Neuronal stem cell (in vitro differentiated cells): ENCODE measurements at regions not wholly inside any gene's neighbourhood (a gene's known extent, or its start where the extent isn't known, plus 50 kb on each side); places are given as distances from the start of the nearest gene placed in this dataset.

ENCODE experiments used
- DNase-seq: peaks from one replicate; pipeline ENCODE4 v3.0.0-alpha.2; 2013; ENCODE audit warnings: low spot score
- H2AFZ ChIP-seq: one replicate; pipeline ENCODE4 v1.6.1; 2013; ENCODE audit warnings: mild to moderate bottlenecking, low read length, inconsistent platforms
- H2AK5ac ChIP-seq: 2 replicates; pipeline ENCODE4 v1.6.1; 2013; ENCODE audit warnings: low read depth, mild to moderate bottlenecking, inconsistent platforms, low read length, moderate library complexity, mixed read lengths
- H2BK120ac ChIP-seq: 2 replicates; pipeline ENCODE4 v1.6.1; 2013; ENCODE audit warnings: low read depth, mild to moderate bottlenecking, inconsistent platforms, low read length, moderate library complexity, mixed read lengths
- H2BK12ac ChIP-seq: one replicate; pipeline ENCODE4 v1.6.1; 2013; ENCODE audit warnings: low read length, inconsistent platforms
- H2BK15ac ChIP-seq: 2 replicates; pipeline ENCODE4 v1.6.1; 2013; ENCODE audit warnings: mild to moderate bottlenecking, low read length, inconsistent platforms, mixed read lengths
- H2BK5ac ChIP-seq: one replicate; pipeline ENCODE4 v1.6.1; 2013; ENCODE audit warnings: inconsistent platforms, mild to moderate bottlenecking, low read length, moderate library complexity
- H3K14ac ChIP-seq: one replicate; pipeline ENCODE4 v1.6.1; 2013; ENCODE audit warnings: low read length, inconsistent platforms
- H3K18ac ChIP-seq: 2 replicates; pipeline ENCODE4 v1.6.1; 2013; ENCODE audit warnings: low read length, inconsistent platforms
- H3K23ac ChIP-seq: 2 replicates; pipeline ENCODE4 v1.6.1; 2013; ENCODE audit warnings: low read depth, mild to moderate bottlenecking, mixed read lengths, low read length, inconsistent platforms; ENCODE audit not compliant: poor library complexity
- H3K27ac ChIP-seq: replicated peaks from 3 replicates; pipeline ENCODE4 v1.5.1; 2013; ENCODE audit warnings: low read length, inconsistent platforms
- H3K27me3 ChIP-seq, 3 experiments: 2 replicates each; pipeline ENCODE4 v1.6.1; 2013; ENCODE audit warnings: low read length in 3 of 3, mild to moderate bottlenecking in 2 of 3, inconsistent platforms in 1 of 3, low read depth in 1 of 3, mixed read lengths in 1 of 3, moderate library complexity in 1 of 3; ENCODE audit not compliant: control insufficient read depth in 3 of 3, insufficient read depth in 3 of 3
- H3K36me3 ChIP-seq, 2 donors: replicated peaks in 1 of 2; 2 replicates each; pipeline ENCODE4 v1.6.1; 2013; ENCODE audit warnings: low read length in 2 of 2; ENCODE audit not compliant: control insufficient read depth in 2 of 2, insufficient read depth in 2 of 2
- H3K4ac ChIP-seq: 2 replicates; pipeline ENCODE4 v1.6.1; 2013; ENCODE audit warnings: inconsistent platforms, mild to moderate bottlenecking, low read length, moderate library complexity
- H3K4me1 ChIP-seq, 2 donors: 1 replicate in 1 of 2; 2 replicates in 1 of 2; pipeline ENCODE4 v1.6.1; 2013; ENCODE audit warnings: low read length in 2 of 2, low read depth in 1 of 2; ENCODE audit not compliant: control insufficient read depth in 2 of 2, insufficient read depth in 1 of 2
- H3K4me2 ChIP-seq: one replicate; pipeline ENCODE4 v1.6.1; 2013; ENCODE audit warnings: mild to moderate bottlenecking, low read length, inconsistent platforms; ENCODE audit not compliant: insufficient read depth, poor library complexity, severe bottlenecking
- H3K4me3 ChIP-seq, 2 donors: 2 replicates each; pipeline ENCODE4 v1.5.1; 2013; ENCODE audit warnings: low read length in 2 of 2, mild to moderate bottlenecking in 2 of 2, inconsistent platforms in 1 of 2, moderate library complexity in 1 of 2
- H3K79me1 ChIP-seq: one replicate; pipeline ENCODE4 v1.6.1; 2013; ENCODE audit warnings: low read depth, mild to moderate bottlenecking, inconsistent platforms, low read length, moderate library complexity
- H3K9ac ChIP-seq: one replicate; pipeline ENCODE4 v1.6.1; 2013; ENCODE audit warnings: mild to moderate bottlenecking, low read depth, low read length, inconsistent platforms; ENCODE audit not compliant: poor library complexity
- H3K9me3 ChIP-seq, 2 donors: replicated peaks in 1 of 2; 2 replicates each; pipeline versions ENCODE3 to v1.6.1; 2013; ENCODE audit warnings: low read length in 2 of 2, mild to moderate bottlenecking in 2 of 2, inconsistent platforms in 1 of 2, low read depth in 1 of 2, mixed read lengths in 1 of 2, moderate library complexity in 1 of 2; ENCODE audit not compliant: control insufficient read depth in 2 of 2, insufficient read depth in 1 of 2
- H4K8ac ChIP-seq: one replicate; pipeline ENCODE4 v1.6.1; 2013; ENCODE audit warnings: low read depth, mild to moderate bottlenecking, inconsistent platforms, low read length, moderate library complexity
- H4K91ac ChIP-seq: one replicate; pipeline ENCODE4 v1.6.1; 2013; ENCODE audit warnings: low read length, low read depth, mild to moderate bottlenecking, inconsistent platforms; ENCODE audit not compliant: poor library complexity
- WGBS, 2 donors: extraction: QIAGEN DNeasy Blood & Tissue Kit; methylation state at CpG; one replicate each; pipeline ENCODE4 v1.1.7; 2013; ENCODE audit warnings: missing lambda C conversion rate in 2 of 2, mixed read lengths in 1 of 2; ENCODE audit not compliant: insufficient read length in 2 of 2, insufficient replicate concordance in 1 of 2; ENCODE audit errors: extremely low coverage in 2 of 2; 5-methylcytosine and 5-hydroxymethylcytosine counted together

DNA sequence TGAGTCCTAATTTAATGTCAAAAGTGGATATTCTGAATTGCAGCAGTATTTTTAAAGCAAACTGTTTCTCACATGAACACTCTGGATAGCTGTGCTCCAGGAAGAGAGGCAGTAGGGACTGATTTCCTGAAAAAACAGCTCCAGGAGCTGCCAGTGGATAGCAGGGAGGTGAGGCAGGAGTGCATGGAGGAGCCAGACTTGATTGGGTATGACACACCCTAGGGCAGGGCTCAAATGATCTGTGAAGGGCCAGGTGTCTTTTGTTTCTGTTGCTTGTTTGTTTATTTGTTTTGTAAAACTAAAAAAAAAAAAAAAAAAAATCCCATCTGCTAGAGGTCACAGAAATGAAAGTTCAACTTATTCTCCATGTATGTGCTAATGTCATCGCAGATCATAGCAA lies 83.4 kb downstream of the ADRB2 start:
- H2BK120ac ChIP-seq: no peak overlapping the region
- no peaks in the 10 kb centered on the region for H3K36me3 ChIP-seq
- no peak overlapping the region for H3K4me3 ChIP-seq
- no peak overlapping the region for H2BK12ac ChIP-seq
- no CpG with 5 or more reads among the region's 1 CpG for WGBS, 2 donors
- H3K14ac ChIP-seq: no peak overlapping the region
- H3K4ac ChIP-seq: no peak overlapping the region
- H3K18ac ChIP-seq: no peak overlapping the region
- no peak for DNase-seq
- H3K9ac ChIP-seq: no peak overlapping the region
- no peak overlapping the region for H3K4me2 ChIP-seq
- no peak overlapping the region for H2BK15ac ChIP-seq
- peaks cover 0 to 7% of the 10 kb centered on the region in 2 donors for H3K4me1 ChIP-seq
- no peak overlapping the region for H4K8ac ChIP-seq
- no peak overlapping the region for H2AFZ ChIP-seq
- H3K9me3 ChIP-seq: no peaks in the 10 kb centered on the region
- no peaks in the 10 kb centered on the region for H3K27me3 ChIP-seq
- no peak overlapping the region for H2BK5ac ChIP-seq
- H3K23ac ChIP-seq: no peak overlapping the region
- H3K79me1 ChIP-seq: no peaks in the 10 kb centered on the region
- no peak overlapping the region for H4K91ac ChIP-seq
- H3K27ac ChIP-seq: no peak overlapping the region
- H2AK5ac ChIP-seq: no peak overlapping the region

- no peak overlapping the region for H4K8ac ChIP-seq
- no peak overlapping the region for H2BK15ac ChIP-seq
- H3K23ac ChIP-seq: no peak overlapping the region
- H3K27ac ChIP-seq: no peak overlapping the region
- H2BK5ac ChIP-seq: no peak overlapping the region
- no peaks in the 10 kb centered on the region for H3K27me3 ChIP-seq
- H3K4me1 ChIP-seq: peaks cover 0 to 7% of the 10 kb centered on the region in 2 donors
- H3K18ac ChIP-seq: no peak overlapping the region
- WGBS, 2 donors: no CpG with 5 or more reads among the region's 4 CpGs
- no peak overlapping the region for H2BK12ac ChIP-seq
- H3K9ac ChIP-seq: no peak overlapping the region
- H4K91ac ChIP-seq: no peak overlapping the region
- H3K14ac ChIP-seq: no peak overlapping the region
- H3K4me2 ChIP-seq: no peak overlapping the region
- no peak overlapping the region for H2BK120ac ChIP-seq
- DNase-seq: no peak
- no peaks in the 10 kb centered on the region for H3K79me1 ChIP-seq
- no peaks in the 10 kb centered on the region for H3K9me3 ChIP-seq
- no peak overlapping the region for H2AK5ac ChIP-seq
- H3K4ac ChIP-seq: no peak overlapping the region
- H3K36me3 ChIP-seq: no peaks in the 10 kb centered on the region
- no peak overlapping the region for H2AFZ ChIP-seq
- no peak overlapping the region for H3K4me3 ChIP-seq
Measured at GRCh38 chr5:148910216-148910615, 83.8 kb downstream of the ADRB2 start.

DNA sequence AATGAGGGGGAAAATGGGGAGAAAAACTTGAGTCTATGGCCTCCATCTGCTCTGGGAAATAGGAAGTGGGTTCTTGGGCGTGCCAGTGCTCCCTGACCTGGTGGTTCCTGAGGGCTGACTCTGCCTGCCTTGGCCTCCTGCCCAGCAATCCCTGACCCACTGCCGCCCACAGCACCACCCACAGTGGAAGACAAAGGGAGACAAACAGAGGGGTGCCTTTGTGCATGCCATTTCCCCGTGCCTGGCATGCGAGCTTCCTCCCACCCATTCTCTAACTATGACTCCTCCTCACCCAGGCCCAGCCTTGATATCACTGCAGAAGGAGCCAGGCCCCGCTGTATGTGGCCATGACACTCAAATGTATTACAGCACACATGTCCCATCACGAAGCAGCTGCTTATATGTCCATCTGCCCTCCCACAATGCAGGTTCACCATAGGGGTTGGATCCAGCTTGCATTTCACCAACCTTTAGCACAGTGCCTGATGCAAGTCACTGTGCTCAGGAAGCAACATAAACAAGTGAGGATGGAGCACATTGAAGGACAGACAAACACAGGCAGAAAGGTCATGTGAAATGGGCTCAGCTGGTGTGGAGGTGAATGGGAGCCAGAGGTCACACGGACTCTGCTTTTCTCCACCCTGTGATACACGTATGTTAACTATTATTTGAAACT lies 84.4 kb downstream of the ADRB2 start:
- Histone ChIP-seq H3K4me2 (no peak overlapping the region), H2BK5ac (no peak overlapping the region), H2BK15ac (no peak overlapping the region), H4K8ac (no peak overlapping the region), H2AFZ (no peak overlapping the region), H3K18ac (peak overlapping the region; percentile 11), H3K4me3 (no peak overlapping the region), H2BK120ac (no peak overlapping the region), H2BK12ac (peak overlapping the region; percentile 1), H3K4me1 (peaks cover 0 to 8% of the 10 kb centered on the region in 2 donors), H3K27me3 (no peaks in the 10 kb centered on the region), H3K36me3 (no peaks in the 10 kb centered on the region), H3K9ac (no peak overlapping the region), H3K27ac (no peak overlapping the region), H2AK5ac (peak overlapping the region; percentile 8), H3K4ac (no peak overlapping the region), H3K23ac (peak overlapping the region; percentile 23), H3K79me1 (no peaks in the 10 kb centered on the region), H4K91ac (peak overlapping the region; percentile 23), H3K14ac (no peak overlapping the region), H3K9me3 (no peaks in the 10 kb centered on the region)
- WGBS, 2 donors: no CpG with 5 or more reads among the region's 8 CpGs
- DNase-seq: no peak

GRCh38 chr5:148911386-148911785 lies 85.0 kb downstream of the ADRB2 start:
- H3K4ac ChIP-seq: no peak overlapping the region
- no peaks in the 10 kb centered on the region for H3K9me3 ChIP-seq
- H2BK12ac ChIP-seq: no peak overlapping the region
- no peak overlapping the region for H3K14ac ChIP-seq
- WGBS, 2 donors: no CpG with 5 or more reads among the region's 2 CpGs
- no peak overlapping the region for H3K9ac ChIP-seq
- H3K4me3 ChIP-seq: no peak overlapping the region
- no peak overlapping the region for H3K23ac ChIP-seq
- no peak overlapping the region for H3K18ac ChIP-seq
- no peak overlapping the region for H2BK5ac ChIP-seq
- no peak overlapping the region for H2BK15ac ChIP-seq
- H2AK5ac ChIP-seq: no peak overlapping the region
- H4K8ac ChIP-seq: no peak overlapping the region
- H3K27me3 ChIP-seq: no peaks in the 10 kb centered on the region
- H3K27ac ChIP-seq: no peak overlapping the region
- no peaks in the 10 kb centered on the region for H3K79me1 ChIP-seq
- H3K4me2 ChIP-seq: no peak overlapping the region
- peaks cover 0 to 8% of the 10 kb centered on the region in 2 donors for H3K4me1 ChIP-seq
- no peak overlapping the region for H2BK120ac ChIP-seq
- H3K36me3 ChIP-seq: no peaks in the 10 kb centered on the region
- H2AFZ ChIP-seq: no peak overlapping the region
- no peak for DNase-seq
- H4K91ac ChIP-seq: no peak overlapping the region
